Chondrocyte (in vitro differentiated cells): ENCODE measurements at regions not wholly inside any gene's neighbourhood (a gene's known extent, or its start where the extent isn't known, plus 50 kb on each side); places are given as distances from the start of the nearest gene placed in this dataset.

ENCODE experiments used
- DNase-seq: peaks from one replicate; pipeline ENCODE4 v3.0.0; 2021; ENCODE audit warnings: mixed read lengths, low spot score
- H3K27ac Mint-ChIP-seq: one replicate; pipeline ENCODE4 v1.8.0; 2021; ENCODE audit warnings: mild to moderate bottlenecking, moderate library complexity, mixed read lengths; ENCODE audit not compliant: unreplicated experiment
- H3K27me3 Mint-ChIP-seq: 2 replicates; pipeline ENCODE4 v1.8.0; 2021; ENCODE audit warnings: low read depth, mixed read lengths
- H3K36me3 Mint-ChIP-seq: 2 replicates; pipeline ENCODE4 v1.8.0; 2021; ENCODE audit warnings: low read depth, mixed read lengths
- H3K4me1 Mint-ChIP-seq: 2 replicates; pipeline ENCODE4 v1.8.0; 2021; ENCODE audit warnings: low read depth, mild to moderate bottlenecking, mixed read lengths
- H3K4me3 Mint-ChIP-seq: one replicate; pipeline ENCODE4 v1.8.0; 2021; ENCODE audit warnings: mild to moderate bottlenecking, moderate library complexity, mixed read lengths; ENCODE audit not compliant: unreplicated experiment
- H3K9me3 Mint-ChIP-seq: 2 replicates; pipeline ENCODE4 v1.8.0; 2021; ENCODE audit warnings: low read depth, mixed read lengths
- TF ChIP-seq, protein P1 (sequence below): fragments of 200-600 bp; sonication (generic); IDR thresholded peaks from 2 replicates; pipeline ENCODE4 v1.5.0; 2021; ENCODE audit warnings: antibody characterized with exemption, mild to moderate bottlenecking, moderate library complexity

DNA sequence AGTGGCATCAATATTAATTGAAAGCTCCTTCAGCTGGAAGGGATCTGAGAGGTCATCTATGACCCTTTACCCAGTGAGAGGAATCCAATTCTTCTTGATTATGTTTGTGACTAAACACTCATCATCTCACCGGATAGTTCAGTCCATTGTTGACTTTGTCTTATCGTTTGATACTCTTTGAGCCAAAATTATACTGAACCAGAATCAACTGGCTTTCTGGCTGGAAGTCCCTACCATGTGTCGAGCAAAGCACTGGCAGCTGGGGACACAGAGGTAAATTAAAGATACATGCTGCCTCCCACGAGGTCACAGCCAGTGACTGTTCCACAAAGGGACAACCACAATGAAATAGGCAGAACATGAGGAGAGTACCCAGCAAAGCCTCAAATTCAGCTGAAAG is 91.4 kb upstream of the FHL2 start:
- peaks cover 30% of the 10 kb centered on the region for H3K9me3 Mint-ChIP-seq
- no peak for DNase-seq
- H3K4me1 Mint-ChIP-seq = peaks cover 30% of the 10 kb centered on the region
- peaks cover 20% of the 10 kb centered on the region for H3K36me3 Mint-ChIP-seq
- TF ChIP-seq, protein P1, sequence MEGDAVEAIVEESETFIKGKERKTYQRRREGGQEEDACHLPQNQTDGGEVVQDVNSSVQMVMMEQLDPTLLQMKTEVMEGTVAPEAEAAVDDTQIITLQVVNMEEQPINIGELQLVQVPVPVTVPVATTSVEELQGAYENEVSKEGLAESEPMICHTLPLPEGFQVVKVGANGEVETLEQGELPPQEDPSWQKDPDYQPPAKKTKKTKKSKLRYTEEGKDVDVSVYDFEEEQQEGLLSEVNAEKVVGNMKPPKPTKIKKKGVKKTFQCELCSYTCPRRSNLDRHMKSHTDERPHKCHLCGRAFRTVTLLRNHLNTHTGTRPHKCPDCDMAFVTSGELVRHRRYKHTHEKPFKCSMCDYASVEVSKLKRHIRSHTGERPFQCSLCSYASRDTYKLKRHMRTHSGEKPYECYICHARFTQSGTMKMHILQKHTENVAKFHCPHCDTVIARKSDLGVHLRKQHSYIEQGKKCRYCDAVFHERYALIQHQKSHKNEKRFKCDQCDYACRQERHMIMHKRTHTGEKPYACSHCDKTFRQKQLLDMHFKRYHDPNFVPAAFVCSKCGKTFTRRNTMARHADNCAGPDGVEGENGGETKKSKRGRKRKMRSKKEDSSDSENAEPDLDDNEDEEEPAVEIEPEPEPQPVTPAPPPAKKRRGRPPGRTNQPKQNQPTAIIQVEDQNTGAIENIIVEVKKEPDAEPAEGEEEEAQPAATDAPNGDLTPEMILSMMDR = no peak
- H3K27me3 Mint-ChIP-seq = peaks cover 27% of the 10 kb centered on the region
- H3K4me3 Mint-ChIP-seq = no peak overlapping the region
- H3K27ac Mint-ChIP-seq = no peak overlapping the region

DNA sequence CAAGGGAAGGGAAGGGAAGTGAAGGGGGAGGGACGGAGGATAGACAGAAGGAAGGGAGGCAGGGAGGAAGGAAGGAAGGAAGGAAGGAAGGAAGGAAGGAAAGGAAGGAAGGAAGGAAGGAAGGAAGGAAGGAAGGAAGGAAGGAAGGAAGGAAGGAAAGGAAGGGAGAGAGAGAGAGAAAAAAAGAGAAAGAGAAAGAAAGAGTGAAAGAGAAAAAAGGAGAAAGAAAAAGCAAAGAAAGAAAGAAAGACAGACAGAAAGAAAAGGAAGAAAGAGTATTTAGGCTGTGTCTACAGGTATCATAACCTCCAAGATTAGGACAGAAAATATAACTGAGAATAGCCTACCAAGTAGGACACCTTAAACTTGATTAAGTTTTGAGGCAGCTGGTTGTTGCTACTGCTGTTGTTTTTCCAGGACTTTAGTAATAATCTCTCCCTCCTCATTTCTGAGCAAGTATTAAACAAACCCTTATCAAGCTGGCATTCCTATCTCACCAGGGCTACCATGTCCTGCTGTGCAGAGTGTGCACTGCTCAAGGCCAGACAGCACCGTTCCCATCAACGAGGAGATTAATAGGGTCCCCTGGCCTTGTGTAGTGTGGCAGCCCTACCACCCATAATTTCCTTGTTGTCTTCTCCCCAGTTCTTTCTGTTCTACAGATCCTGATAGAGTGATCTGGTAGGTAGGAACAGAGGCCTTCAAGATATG is 90.5 kb upstream of the FHL2 start:
- peaks cover 22% of the 10 kb centered on the region for H3K27me3 Mint-ChIP-seq
- no peak for DNase-seq
- peaks cover 28% of the 10 kb centered on the region for H3K4me1 Mint-ChIP-seq
- peaks cover 20% of the 10 kb centered on the region for H3K36me3 Mint-ChIP-seq
- H3K27ac Mint-ChIP-seq = no peak overlapping the region
- no peak overlapping the region for H3K4me3 Mint-ChIP-seq
- H3K9me3 Mint-ChIP-seq = peaks cover 30% of the 10 kb centered on the region
- TF ChIP-seq, protein P1 = no peak

DNA sequence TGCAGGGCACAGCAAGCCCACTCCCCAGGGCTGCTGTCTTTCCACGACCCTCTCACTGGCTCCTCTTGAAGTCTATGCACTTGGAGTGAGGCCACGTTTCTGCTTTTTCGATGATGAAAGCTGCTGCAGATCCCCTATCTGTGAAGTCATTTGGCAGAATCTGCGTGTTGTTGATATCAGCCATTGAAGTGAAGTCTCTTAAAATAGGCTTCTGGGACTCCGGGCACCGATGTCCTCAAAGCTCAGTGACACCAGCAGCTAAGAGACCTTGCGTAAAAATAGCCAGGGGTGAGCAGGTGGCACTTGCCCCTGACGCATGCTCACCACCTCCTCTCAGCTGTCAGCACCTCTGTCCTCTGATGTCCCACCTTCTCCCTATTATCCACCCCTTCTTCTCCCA is 89.4 kb upstream of the FHL2 start:
- Mint-ChIP-seq H3K9me3 (peaks cover 26% of the 10 kb centered on the region), H3K36me3 (peaks cover 15% of the 10 kb centered on the region), H3K27me3 (peaks cover 15% of the 10 kb centered on the region), H3K4me3 (no peak overlapping the region), H3K4me1 (peaks cover 28% of the 10 kb centered on the region), H3K27ac (no peak overlapping the region)
- TF ChIP-seq, protein P1 = no peak
- no peak for DNase-seq

DNA sequence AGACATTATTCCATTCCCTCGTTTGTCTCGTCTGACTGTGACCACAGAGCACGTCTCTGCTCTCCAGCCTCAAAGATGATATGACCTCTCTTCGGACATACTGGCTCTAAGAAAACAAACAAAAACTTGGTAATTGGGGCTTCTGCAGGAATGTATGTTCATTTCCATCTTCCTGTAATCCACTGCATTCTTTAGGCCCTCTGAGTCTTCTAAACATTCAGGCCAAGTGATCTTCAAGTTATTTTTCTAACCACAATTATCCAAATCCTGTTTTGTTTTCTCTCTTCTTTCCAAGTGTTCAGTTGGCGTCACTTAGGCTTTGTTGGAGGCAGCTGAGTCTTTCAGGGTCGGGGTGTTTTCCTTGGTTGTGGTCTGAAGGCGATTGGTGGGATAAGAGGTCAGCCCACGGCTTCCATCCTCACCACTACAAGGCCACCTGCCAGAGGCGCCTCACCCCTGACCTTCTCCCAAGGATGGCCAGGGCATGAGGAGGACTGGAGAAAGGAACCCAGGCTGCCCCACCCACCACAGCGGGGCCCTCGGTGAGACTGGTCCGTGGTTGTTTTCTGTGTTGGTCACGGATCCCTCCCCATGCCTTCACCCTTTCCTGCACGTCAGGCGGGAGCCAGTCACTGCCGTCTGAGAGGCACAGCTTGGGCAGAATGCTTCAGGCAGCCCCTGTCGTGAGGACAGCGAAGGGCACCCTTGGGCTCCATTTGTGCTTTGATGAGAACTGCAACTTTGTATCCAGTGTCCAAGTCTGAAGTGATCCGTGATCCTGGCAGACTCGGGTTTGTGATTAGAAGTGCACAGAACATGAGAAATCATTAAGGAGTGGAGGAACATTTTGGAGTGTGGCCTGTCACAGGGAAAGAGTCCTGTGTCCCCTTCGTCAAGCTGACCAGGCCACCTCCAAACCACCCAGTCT is 88.6 kb upstream of the FHL2 start:
- Mint-ChIP-seq H3K27ac (peak overlapping the region; percentile 62), H3K4me3 (no peak overlapping the region), H3K4me1 (peaks cover 28% of the 10 kb centered on the region), H3K27me3 (peaks cover 11% of the 10 kb centered on the region), H3K9me3 (peaks cover 18% of the 10 kb centered on the region), H3K36me3 (peaks cover 8% of the 10 kb centered on the region)
- TF ChIP-seq, protein P1 = no peak
- no peak for DNase-seq

DNA sequence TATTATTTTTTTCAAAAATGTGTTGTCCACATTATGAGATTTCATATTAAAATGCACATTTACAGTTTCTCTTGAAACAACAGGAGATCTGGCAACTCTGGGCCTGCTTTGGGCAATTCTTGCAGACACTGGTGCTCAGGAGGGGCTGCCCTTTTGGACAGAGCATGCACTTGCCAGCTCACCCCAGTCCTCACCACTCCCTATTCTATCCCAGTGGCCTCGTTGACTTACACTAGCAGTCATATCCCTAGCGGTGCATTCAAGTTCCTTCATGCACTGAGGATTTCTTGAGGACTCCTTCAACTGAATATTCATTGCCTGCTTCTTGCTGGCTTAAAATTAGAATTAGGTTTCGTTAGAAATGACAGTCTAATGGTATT is 87.9 kb upstream of the FHL2 start:
- Mint-ChIP-seq H3K4me3 (no peak overlapping the region), H3K36me3 (peaks cover 4% of the 10 kb centered on the region), H3K9me3 (peaks cover 11% of the 10 kb centered on the region), H3K4me1 (peaks cover 28% of the 10 kb centered on the region), H3K27ac (no peak overlapping the region), H3K27me3 (peaks cover 7% of the 10 kb centered on the region)
- TF ChIP-seq, protein P1 = no peak
- no peak for DNase-seq
